ENCODE measurements at regions not wholly inside any gene's neighbourhood (a gene's known extent, or its start where the extent isn't known, plus 50 kb on each side); places are given as distances from the start of the nearest gene placed in this dataset.
"Not testable (repeated sequence)": the region's sequence is repeated elsewhere in the genome, so short reads cannot be mapped to it uniquely, and the experiment has no call there.

DNA sequence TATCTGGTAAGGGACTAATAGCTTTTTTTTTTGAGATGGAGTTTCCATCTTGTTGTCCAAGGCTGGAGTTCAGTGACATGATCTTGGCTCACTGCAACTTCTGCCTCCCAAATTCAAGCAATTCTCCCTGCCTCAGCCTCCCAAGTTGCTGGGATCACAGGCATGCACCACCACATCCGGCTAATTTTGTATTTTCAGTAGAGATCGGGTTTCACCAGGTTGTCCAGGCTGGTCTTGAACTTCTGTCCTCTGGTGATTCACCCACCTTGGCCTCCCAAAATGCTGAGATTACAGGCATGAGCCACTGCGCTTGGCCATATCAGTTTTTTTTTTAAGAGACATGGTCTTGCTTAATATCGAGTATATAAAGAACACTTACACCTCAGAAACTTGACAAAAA, 4797.3 kb upstream of the OR11H1 start:
- TF ChIP-seq EP300, POLR2A (IDR thresholded peaks at IDR 0.05): not testable (repeated sequence)
- TF ChIP-seq, protein P1, sequence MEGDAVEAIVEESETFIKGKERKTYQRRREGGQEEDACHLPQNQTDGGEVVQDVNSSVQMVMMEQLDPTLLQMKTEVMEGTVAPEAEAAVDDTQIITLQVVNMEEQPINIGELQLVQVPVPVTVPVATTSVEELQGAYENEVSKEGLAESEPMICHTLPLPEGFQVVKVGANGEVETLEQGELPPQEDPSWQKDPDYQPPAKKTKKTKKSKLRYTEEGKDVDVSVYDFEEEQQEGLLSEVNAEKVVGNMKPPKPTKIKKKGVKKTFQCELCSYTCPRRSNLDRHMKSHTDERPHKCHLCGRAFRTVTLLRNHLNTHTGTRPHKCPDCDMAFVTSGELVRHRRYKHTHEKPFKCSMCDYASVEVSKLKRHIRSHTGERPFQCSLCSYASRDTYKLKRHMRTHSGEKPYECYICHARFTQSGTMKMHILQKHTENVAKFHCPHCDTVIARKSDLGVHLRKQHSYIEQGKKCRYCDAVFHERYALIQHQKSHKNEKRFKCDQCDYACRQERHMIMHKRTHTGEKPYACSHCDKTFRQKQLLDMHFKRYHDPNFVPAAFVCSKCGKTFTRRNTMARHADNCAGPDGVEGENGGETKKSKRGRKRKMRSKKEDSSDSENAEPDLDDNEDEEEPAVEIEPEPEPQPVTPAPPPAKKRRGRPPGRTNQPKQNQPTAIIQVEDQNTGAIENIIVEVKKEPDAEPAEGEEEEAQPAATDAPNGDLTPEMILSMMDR (IDR thresholded peaks at IDR 0.05), result not testable (repeated sequence)

All from ovary (tissue), 3 donors.